ENCODE measurements at regions not wholly inside any gene's neighbourhood (a gene's known extent, or its start where the extent isn't known, plus 50 kb on each side); places are given as distances from the start of the nearest gene placed in this dataset.
A peak's percentile ranks its signal among the peaks of the same experiment; 100 is the strongest.
"Not testable (repeated sequence)": the region's sequence is repeated elsewhere in the genome, so short reads cannot be mapped to it uniquely, and the experiment has no call there.

GRCh38 chr4:28482580-28483270, 1622.1 kb downstream of the STIM2 start:
- peak; percentile 59 for DNase-seq (ENCODE audit: low read depth)

GRCh38 chr4:28488021-28488420, 1627.4 kb downstream of the STIM2 start:
- DNase-seq (ENCODE audit: low read depth) = no peak

- DNase-seq (ENCODE audit: low read depth) = peak; percentile 16
These were observed 1630.0 kb downstream of the STIM2 start for GRCh38 chr4:28490669-28491068.

GRCh38 chr4:28505064-28505463, 1644.4 kb downstream of the STIM2 start:
- no peak for DNase-seq (ENCODE audit: low read depth)

- DNase-seq (ENCODE audit: low read depth) = no peak
These were observed 1648.0 kb downstream of the STIM2 start for GRCh38 chr4:28508636-28509035.

GRCh38 chr4:28514766-28515165, 1654.1 kb downstream of the STIM2 start:
- not testable (repeated sequence) for DNase-seq (ENCODE audit: low read depth)

- DNase-seq (ENCODE audit: low read depth) = peak; percentile 73
These were observed 1658.0 kb downstream of the STIM2 start for GRCh38 chr4:28518561-28519165.

- no peak for DNase-seq (ENCODE audit: low read depth)
These were observed 1663.1 kb downstream of the STIM2 start for GRCh38 chr4:28523681-28524190.

- DNase-seq (ENCODE audit: low read depth) = no peak
These were observed 1675.5 kb downstream of the STIM2 start for GRCh38 chr4:28536124-28536523.

- no peak for DNase-seq (ENCODE audit: low read depth)
These were observed 1685.3 kb downstream of the STIM2 start for GRCh38 chr4:28545986-28546385.

GRCh38 chr4:28548136-28548535, 1687.5 kb downstream of the STIM2 start:
- no peak for DNase-seq (ENCODE audit: low read depth)

- DNase-seq (ENCODE audit: low read depth) = no peak
These were observed 1688.0 kb downstream of the STIM2 start for GRCh38 chr4:28548594-28548993.

GRCh38 chr4:28555866-28556265, 1695.2 kb downstream of the STIM2 start:
- peak; percentile 3 for DNase-seq (ENCODE audit: low read depth)

- DNase-seq (ENCODE audit: low read depth) = peak; percentile 74
These were observed 1697.1 kb downstream of the STIM2 start for GRCh38 chr4:28557755-28558154.

- DNase-seq (ENCODE audit: low read depth) = peak; percentile 9
These were observed 1698.3 kb downstream of the STIM2 start for GRCh38 chr4:28558895-28559294.

GRCh38 chr4:28562913-28563312, 1702.3 kb downstream of the STIM2 start:
- peak; percentile 31 for DNase-seq (ENCODE audit: low read depth)

GRCh38 chr4:28565396-28565795, 1704.8 kb downstream of the STIM2 start:
- no peak for DNase-seq (ENCODE audit: low read depth)

- no peak for DNase-seq (ENCODE audit: low read depth)
These were observed 1740.3 kb downstream of the STIM2 start for GRCh38 chr4:28600958-28601357.

GRCh38 chr4:28621591-28621990, 1761.0 kb downstream of the STIM2 start:
- peak; percentile 13 for DNase-seq (ENCODE audit: low read depth)

- peak; percentile 55 for DNase-seq (ENCODE audit: low read depth)
These were observed 1776.3 kb downstream of the STIM2 start for GRCh38 chr4:28636971-28637370.

- DNase-seq (ENCODE audit: low read depth) = no peak
These were observed 1779.1 kb downstream of the STIM2 start for GRCh38 chr4:28639747-28640146.

- no peak for DNase-seq (ENCODE audit: low read depth)
These were observed 1794.0 kb downstream of the STIM2 start for GRCh38 chr4:28654618-28655017.

GRCh38 chr4:28665306-28665705, 1804.7 kb downstream of the STIM2 start:
- peak; percentile 13 for DNase-seq (ENCODE audit: low read depth)

- DNase-seq (ENCODE audit: low read depth) = peak; percentile 22
These were observed 1814.9 kb downstream of the STIM2 start for GRCh38 chr4:28675582-28675981.
